K562 (cell line): ENCODE measurements at regions not wholly inside any gene's neighbourhood (a gene's known extent, or its start where the extent isn't known, plus 50 kb on each side); places are given as distances from the start of the nearest gene placed in this dataset.

Experiments
- ATAC-seq: fragments of 200-7000 bp; cut with Tn5 transposase; 3 replicates; pipeline ENCODE4 v1.9.1; 2020; ENCODE audit warnings: moderate library complexity
- BruUV-seq: library from RNA; stranded (reverse); fragments of 400-500 nt; replicated peaks from 2 replicates; lab custom pipeline; 2021; lab: Mats Ljungman, UMichigan
- CTCF ChIA-PET: fragments of 300-600 bp; formaldehyde crosslinking; extraction: SDS; loops from one replicate; lab custom pipeline; 2021; ENCODE audit warnings: low intra/inter-chr PET ratio; lab: Yijun Ruan, JAX
- POLR2A ChIA-PET: fragments of 300-600, 350-650 bp; sonication (Branson Sonifier 250); formaldehyde crosslinking; extraction: SDS; loops from one replicate; lab custom pipeline; 2021; ENCODE audit warnings: antibody characterized with exemption, inconsistent platforms; lab: Yijun Ruan, JAX
- DNase-seq, 4 experiments: peaks; one replicate each; pipeline versions ENCODE4 v3.0.0 to v3.0.0-alpha.2; 2011 to 2018; ENCODE audit warnings: low spot score in 3 of 4, mixed read lengths in 3 of 4; ENCODE audit errors: extremely low read depth in 1 of 4
- FAIRE-seq: peaks from 2 replicates; lab custom pipeline; 2011; peaks lifted over from hg19 to GRCh38; lab: Jason Lieb, UNC
- H2AFZ ChIP-seq: 2 replicates; pipeline ENCODE4 v1.6.0; 2011; ENCODE audit warnings: low read depth, low read length, control low read depth, inconsistent platforms
- H3K27ac ChIP-seq: fragments of 200-600 bp; 3 replicates; pipeline ENCODE4 v1.8.0; 2011; ENCODE audit warnings: low read depth, mild to moderate bottlenecking, control low read depth, inconsistent platforms, low read length, moderate library complexity, mixed read lengths; ENCODE audit errors: extremely low read depth
- H3K27me3 ChIP-seq, 2 experiments: fragments of 300-600 bp in 1 of 2; 2 replicates in 1 of 2; 3 replicates in 1 of 2; pipeline versions ENCODE4 v1.6.0 to v1.8.0; 2011; ENCODE audit warnings: inconsistent platforms in 2 of 2, low read length in 2 of 2, mild to moderate bottlenecking in 1 of 2, mixed read lengths in 1 of 2, moderate library complexity in 1 of 2; ENCODE audit not compliant: control insufficient read depth in 2 of 2, insufficient read depth in 2 of 2
- H3K36me3 ChIP-seq: fragments of 300-600 bp; 3 replicates; pipeline ENCODE4 v1.8.0; 2011; ENCODE audit warnings: mild to moderate bottlenecking, low read length, inconsistent platforms; ENCODE audit not compliant: control insufficient read depth, insufficient read depth
- H3K4me1 ChIP-seq, 2 experiments: fragments of 200-600 bp in 1 of 2; replicated peaks in 1 of 2; 2 replicates in 1 of 2; 3 replicates in 1 of 2; pipeline versions ENCODE4 v1.5.1 to v1.8.0; 2011; ENCODE audit warnings: inconsistent platforms in 2 of 2, low read length in 2 of 2, mild to moderate bottlenecking in 1 of 2, mixed read lengths in 1 of 2, moderate library complexity in 1 of 2; ENCODE audit not compliant: control insufficient read depth in 2 of 2, insufficient read depth in 2 of 2
- H3K4me2 ChIP-seq: 2 replicates; pipeline ENCODE4 v1.6.1; 2011; ENCODE audit warnings: low read length, control low read depth, inconsistent platforms, mixed read lengths; ENCODE audit not compliant: insufficient read depth
- H3K4me3 ChIP-seq: fragments of 200-600 bp; sonication (generic), shearing (Covaris generic); 2 replicates; pipeline ENCODE4 v1.5.1; 2016; ENCODE audit warnings: control low read depth, inconsistent platforms
- H3K79me2 ChIP-seq: fragments of 200-600 bp; 3 replicates; pipeline ENCODE4 v1.8.0; 2011; ENCODE audit warnings: low read length, inconsistent platforms; ENCODE audit not compliant: control insufficient read depth, insufficient read depth
- H3K9ac ChIP-seq, 2 experiments: 2 replicates each; pipeline versions ENCODE4 v1.6.0 to v1.6.1; 2011; ENCODE audit warnings: low read depth in 2 of 2, low read length in 2 of 2, control low read depth in 1 of 2, inconsistent platforms in 1 of 2, mild to moderate bottlenecking in 1 of 2, mixed read lengths in 1 of 2; ENCODE audit not compliant: insufficient read depth in 1 of 2
- H3K9me1 ChIP-seq: one replicate; pipeline ENCODE4 v1.6.0; 2011; ENCODE audit warnings: inconsistent platforms, mild to moderate bottlenecking, low read length, moderate library complexity; ENCODE audit not compliant: control insufficient read depth, insufficient read depth
- H3K9me3 ChIP-seq: replicated peaks from 2 replicates; pipeline ENCODE4 v1.5.1; 2011; ENCODE audit warnings: low read depth, low read length, inconsistent platforms; ENCODE audit not compliant: control insufficient read depth, insufficient read depth
- H4K20me1 ChIP-seq: replicated peaks from 2 replicates; pipeline ENCODE4 v1.6.1; 2011; ENCODE audit warnings: low read length, inconsistent platforms, mixed read lengths; ENCODE audit not compliant: control insufficient read depth, insufficient read depth
- EHMT2 ChIP-seq: fragments of 450-650 bp; IDR thresholded peaks from 2 replicates; pipeline ENCODE4 v1.6.1; 2018; ENCODE audit warnings: antibody characterized with exemption
- ESRRB ChIP-seq: fragments of 250-450 bp; sonication (Bioruptor Pico); IDR thresholded peaks from 2 replicates; pipeline ENCODE4 v1.5.0; 2020; ENCODE audit warnings: mild to moderate bottlenecking, moderate library complexity, borderline replicate concordance
- FOS ChIP-seq: IDR thresholded peaks from 3 replicates; pipeline ENCODE4 v1.6.1; 2011; ENCODE audit not compliant: insufficient read length; ENCODE audit errors: extremely low read depth
- KLF1 ChIP-seq: fragments of 450-650 bp; IDR thresholded peaks from 2 replicates; pipeline ENCODE4 v1.6.1; 2016; ENCODE audit warnings: missing genetic modification characterization, missing compliant biosample characterization
- OTX1 ChIP-seq: fragments of 450-650 bp; formaldehyde crosslinking; IDR thresholded peaks from 2 replicates; pipeline ENCODE4 v1.4.0; 2022; ENCODE audit warnings: mild to moderate bottlenecking
- POLR2B ChIP-seq: fragments of 450-650 bp; IDR thresholded peaks from 2 replicates; pipeline ENCODE4 v1.6.1; 2018; ENCODE audit warnings: low read depth; ENCODE audit not compliant: partially characterized antibody
- RAD21 ChIP-seq, 2 experiments: fragments of 250-450 bp in 1 of 2; fragments of 450-650 bp in 1 of 2; sonication (Bioruptor Pico) in 1 of 2; formaldehyde crosslinking in 1 of 2; IDR thresholded peaks in 1 of 2; conservative IDR thresholded peaks in 1 of 2; 2 replicates each; pipeline versions ENCODE4 v1.4.0 to v1.8.0; 2020 to 2022; ENCODE audit warnings: mild to moderate bottlenecking in 2 of 2, moderate library complexity in 1 of 2
- ZNF197 ChIP-seq: fragments of 200-800 bp; sonication (Bioruptor generic); IDR thresholded peaks from 2 replicates; pipeline ENCODE4 v1.6.1; 2016; ENCODE audit warnings: low read depth, missing genetic modification characterization, missing compliant biosample characterization
- ZNF3 ChIP-seq: fragments of 250-450 bp; sonication (Bioruptor Pico); IDR thresholded peaks from 2 replicates; pipeline ENCODE4 v1.5.0; 2021; ENCODE audit warnings: mild to moderate bottlenecking, moderate library complexity
- WGBS: fragments of 100-300 bp; shearing (Covaris generic); methylation state at CpG from one replicate; pipeline ENCODE4 v1.1.6; 2016; ENCODE audit warnings: low coverage, mixed read lengths; ENCODE audit not compliant: insufficient coverage; ENCODE audit errors: missing lambda C conversion rate; 5-methylcytosine and 5-hydroxymethylcytosine counted together
- in situ Hi-C: fragments of 300-500 bp; cut with MboI; formaldehyde crosslinking; loops from 4 replicates; pipeline ENCODE4 v1.15.0; 2018; ENCODE audit warnings: inconsistent platforms, mixed read lengths
- intact Hi-C: fragments of 100-400 bp; cut with micrococcal nuclease; formaldehyde crosslinking; loops from 2 replicates; pipeline ENCODE4 v1.14.2; 2022

- Histone ChIP-seq H3K9me3 (no peaks in the 10 kb centered on the region), H3K36me3 (no peaks in the 10 kb centered on the region), H4K20me1 (no peaks in the 10 kb centered on the region), H3K79me2 (no peaks in the 10 kb centered on the region), H3K4me1 (no peaks in the 10 kb centered on the region), H3K9ac (no peak overlapping the region), H3K27me3 (peaks cover 23 to 45% of the 10 kb centered on the region in 2 experiments), H2AFZ (no peak overlapping the region), H3K9me1 (no peaks in the 10 kb centered on the region), H3K4me2 (no peak overlapping the region), H3K4me3 (no peak overlapping the region), H3K27ac (no peak overlapping the region)
- TF ChIP-seq FOS (no peak), OTX1 (CRISPR knock-in tag) (no peak), POLR2B (no peak), ZNF197 (CRISPR knock-in tag) (no peak), RAD21 (CRISPR knock-in tag; conservative IDR thresholded peaks at IDR 0.05 in 1 of 2, IDR thresholded peaks at IDR 0.05 in 1 of 2) (peak in 1 of 2 experiments; percentile 16; a peak in 1 of 4 replicates), KLF1 (no peak), EHMT2 (no peak), ZNF3 (no peak)
- ChIA-PET CTCF (no interaction called here), POLR2A (no interaction called here)
- in situ Hi-C loops = no loop called here
- intact Hi-C loops = no loop called here
- ATAC-seq = no peak
- BruUV-seq = no TSS peak
- FAIRE-seq = no peak
- DNase-seq = no peak
- 0% methylated on average over 3 of the region's 3 CpGs for WGBS
Measured at GRCh38 chr10:2938869-2939268, 128.5 kb upstream of the PFKP start.

- Histone ChIP-seq H3K36me3 (no peaks in the 10 kb centered on the region), H2AFZ (no peak overlapping the region), H3K9me3 (no peaks in the 10 kb centered on the region), H3K4me2 (no peak overlapping the region), H3K79me2 (no peaks in the 10 kb centered on the region), H3K4me1 (no peaks in the 10 kb centered on the region), H3K27me3 (peaks cover 24 to 51% of the 10 kb centered on the region in 2 experiments), H4K20me1 (no peaks in the 10 kb centered on the region), H3K27ac (no peak overlapping the region), H3K9ac (no peak overlapping the region), H3K4me3 (no peak overlapping the region), H3K9me1 (no peaks in the 10 kb centered on the region)
- ChIA-PET POLR2A (interaction anchor here (0.5 to 0.9 kb wide), 2 partner anchors 16 to 109 kb away, joined by 3 to 4 read pairs; no protein-coding TSS in a partner anchor), CTCF (no interaction called here)
- intact Hi-C loops = no loop called here
- in situ Hi-C loops = no loop called here
- 2% methylated on average over 6 of the region's 6 CpGs for WGBS
- ATAC-seq = no peak
- no peak for TF ChIP-seq ESRRB (CRISPR knock-in tag)
- no peak for FAIRE-seq
- DNase-seq = no peak
- BruUV-seq = no TSS peak
Measured at GRCh38 chr10:2936816-2937215, 130.5 kb upstream of the PFKP start.
